ENCODE measurements at regions not wholly inside any gene's neighbourhood (a gene's known extent, or its start where the extent isn't known, plus 50 kb on each side); places are given as distances from the start of the nearest gene placed in this dataset.

DNA sequence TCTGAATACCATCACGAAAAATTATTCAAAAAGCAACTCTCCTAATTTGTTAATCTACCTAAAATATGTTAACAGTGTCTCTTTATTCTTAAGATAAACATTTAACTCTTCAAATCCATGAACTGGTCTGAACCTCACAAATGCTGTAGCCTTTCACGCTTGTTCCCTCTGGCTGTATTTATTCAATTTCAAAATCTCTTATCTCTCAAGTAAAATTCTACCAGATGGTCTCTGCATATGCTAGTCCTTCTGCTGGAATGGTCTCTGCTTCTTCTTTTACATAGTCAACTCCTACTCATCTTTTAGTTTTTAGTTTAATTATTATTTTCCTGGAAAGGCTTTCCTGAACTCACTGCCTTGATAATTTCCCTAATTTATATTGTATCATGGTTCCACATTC lies 232.9 kb upstream of the PCDH20 start:
- TF ChIP-seq, protein P1, sequence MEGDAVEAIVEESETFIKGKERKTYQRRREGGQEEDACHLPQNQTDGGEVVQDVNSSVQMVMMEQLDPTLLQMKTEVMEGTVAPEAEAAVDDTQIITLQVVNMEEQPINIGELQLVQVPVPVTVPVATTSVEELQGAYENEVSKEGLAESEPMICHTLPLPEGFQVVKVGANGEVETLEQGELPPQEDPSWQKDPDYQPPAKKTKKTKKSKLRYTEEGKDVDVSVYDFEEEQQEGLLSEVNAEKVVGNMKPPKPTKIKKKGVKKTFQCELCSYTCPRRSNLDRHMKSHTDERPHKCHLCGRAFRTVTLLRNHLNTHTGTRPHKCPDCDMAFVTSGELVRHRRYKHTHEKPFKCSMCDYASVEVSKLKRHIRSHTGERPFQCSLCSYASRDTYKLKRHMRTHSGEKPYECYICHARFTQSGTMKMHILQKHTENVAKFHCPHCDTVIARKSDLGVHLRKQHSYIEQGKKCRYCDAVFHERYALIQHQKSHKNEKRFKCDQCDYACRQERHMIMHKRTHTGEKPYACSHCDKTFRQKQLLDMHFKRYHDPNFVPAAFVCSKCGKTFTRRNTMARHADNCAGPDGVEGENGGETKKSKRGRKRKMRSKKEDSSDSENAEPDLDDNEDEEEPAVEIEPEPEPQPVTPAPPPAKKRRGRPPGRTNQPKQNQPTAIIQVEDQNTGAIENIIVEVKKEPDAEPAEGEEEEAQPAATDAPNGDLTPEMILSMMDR (conservative IDR thresholded peaks at IDR 0.05; ENCODE audit: low read depth, low read length): no peak
- no peak overlapping the region for H3K4me3 ChIP-seq (ENCODE audit: low read depth, low read length)
- DNase-seq (ENCODE audit: low read depth): no peak

DNA sequence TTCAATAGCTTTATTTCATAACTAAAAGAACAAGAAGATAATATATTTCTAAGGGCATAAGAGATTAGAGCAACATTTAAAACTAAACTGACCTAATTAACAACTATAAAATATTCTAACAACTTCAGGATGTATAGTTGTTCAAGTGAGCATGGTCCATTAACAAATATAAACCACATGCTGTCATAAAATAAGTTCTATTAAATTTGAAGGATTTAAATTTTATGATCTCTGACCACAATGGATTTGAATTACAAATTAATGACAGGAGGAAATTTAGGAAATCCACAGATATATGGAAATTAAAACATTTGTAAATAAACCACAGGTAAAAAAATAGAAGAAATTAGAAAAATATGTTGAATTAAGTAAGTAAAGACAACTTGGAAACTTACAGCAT lies 196.5 kb upstream of the PCDH20 start:
- no peak overlapping the region for H3K4me3 ChIP-seq (ENCODE audit: low read depth, low read length)
- TF ChIP-seq, protein P1 (conservative IDR thresholded peaks at IDR 0.05; ENCODE audit: low read depth, low read length): no peak
- DNase-seq (ENCODE audit: low read depth): no peak

DNA sequence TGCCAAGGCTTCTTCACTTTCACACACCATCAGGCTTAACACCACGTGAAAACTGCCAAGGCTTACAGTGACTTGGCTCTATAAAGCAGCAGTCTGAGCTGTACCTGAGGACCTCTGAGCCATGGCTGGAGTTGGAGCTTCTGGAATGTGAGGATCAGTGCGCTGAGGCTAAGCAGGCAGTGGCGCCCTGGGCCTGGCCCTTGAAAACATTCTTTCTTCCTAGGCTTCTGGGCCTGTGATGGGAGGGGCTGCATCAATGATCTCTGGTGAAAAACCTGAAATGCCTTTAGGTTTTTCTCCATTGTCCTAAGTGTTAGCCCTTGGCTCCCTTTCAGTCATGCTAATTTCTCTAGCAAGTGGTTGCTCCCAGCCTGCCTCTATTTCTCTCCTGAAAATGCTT lies 192.5 kb upstream of the PCDH20 start:
- no peak overlapping the region for H3K4me3 ChIP-seq (ENCODE audit: low read depth, low read length)
- no peak for DNase-seq (ENCODE audit: low read depth)
- TF ChIP-seq, protein P1 (conservative IDR thresholded peaks at IDR 0.05; ENCODE audit: low read depth, low read length): no peak

DNA sequence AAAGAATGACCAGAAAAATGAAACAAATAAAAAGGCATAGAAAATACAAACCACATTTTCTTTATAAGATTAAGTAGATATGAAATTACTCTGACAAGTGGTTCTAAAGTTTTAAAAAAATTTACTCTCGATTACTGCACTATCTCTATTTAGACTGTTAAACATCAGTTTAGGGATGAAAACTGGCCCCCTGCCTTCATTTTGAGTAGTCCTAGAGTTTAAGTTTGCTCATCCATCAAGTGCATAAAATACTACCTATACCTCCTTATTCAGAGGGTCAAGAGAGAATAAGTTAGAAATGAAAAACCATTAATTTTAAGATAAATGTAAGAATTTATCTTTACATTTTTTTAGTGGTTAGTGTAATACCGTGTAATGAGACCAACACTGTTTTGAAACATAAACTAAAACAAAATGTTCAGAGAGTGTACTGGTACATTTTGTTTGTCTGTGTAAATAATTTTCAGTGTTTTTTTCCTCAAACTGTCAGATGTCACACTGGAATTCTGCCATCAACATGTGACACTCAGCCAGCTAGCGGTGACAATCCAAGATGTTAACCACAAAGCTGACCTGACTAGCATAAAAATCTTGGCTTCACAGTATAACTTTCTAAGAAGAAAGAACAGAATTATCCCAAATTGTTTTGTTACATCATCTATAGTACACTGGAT lies 184.8 kb upstream of the PCDH20 start:
- TF ChIP-seq, protein P1 (conservative IDR thresholded peaks at IDR 0.05; ENCODE audit: low read depth, low read length): no peak
- no peak for DNase-seq (ENCODE audit: low read depth)
- H3K4me3 ChIP-seq (ENCODE audit: low read depth, low read length): no peak overlapping the region

DNA sequence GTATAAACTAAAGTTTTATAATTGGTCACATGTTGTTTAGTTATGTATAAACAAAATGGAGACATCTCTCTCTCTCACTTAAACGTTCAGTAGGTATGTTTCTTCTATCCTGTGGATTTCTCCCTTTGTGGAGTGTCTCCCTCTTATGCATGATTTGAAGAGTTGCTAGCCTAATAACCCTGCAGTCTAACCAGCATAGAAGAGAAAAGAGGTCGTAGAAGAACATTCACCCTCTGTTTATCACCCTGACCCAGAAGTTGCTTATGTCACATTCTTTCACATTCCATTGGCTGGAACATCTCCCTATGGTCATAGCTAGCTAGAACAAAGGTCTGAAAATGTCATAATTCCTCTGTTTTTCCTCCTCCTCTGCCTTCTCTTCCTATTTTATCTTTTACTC lies 176.8 kb upstream of the PCDH20 start:
- H3K4me3 ChIP-seq (ENCODE audit: low read depth, low read length): no peak overlapping the region
- TF ChIP-seq, protein P1 (conservative IDR thresholded peaks at IDR 0.05; ENCODE audit: low read depth, low read length): no peak
- no peak for DNase-seq (ENCODE audit: low read depth)

DNA sequence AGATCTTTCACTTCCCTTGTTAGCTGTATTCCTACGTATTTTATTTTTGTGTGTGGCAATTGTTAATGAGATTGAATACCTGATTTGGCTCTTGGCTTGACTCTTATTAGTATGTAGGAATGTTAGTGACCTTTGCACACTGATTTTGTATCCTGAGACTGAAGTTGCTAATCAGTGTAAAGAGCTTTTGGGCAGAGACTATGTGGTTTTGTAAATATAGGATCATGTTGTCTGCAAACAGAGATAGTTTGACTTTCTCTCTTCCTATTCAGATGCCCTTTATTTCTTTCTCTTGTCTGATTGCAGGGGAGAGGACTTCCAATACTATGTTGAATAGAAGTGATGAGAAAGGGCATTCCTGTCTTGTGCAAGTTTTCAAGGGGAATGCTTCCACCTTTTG lies 160.3 kb upstream of the PCDH20 start:
- TF ChIP-seq, protein P1 (conservative IDR thresholded peaks at IDR 0.05; ENCODE audit: low read depth, low read length): no peak
- H3K4me3 ChIP-seq (ENCODE audit: low read depth, low read length): no peak overlapping the region
- no peak for DNase-seq (ENCODE audit: low read depth)

DNA sequence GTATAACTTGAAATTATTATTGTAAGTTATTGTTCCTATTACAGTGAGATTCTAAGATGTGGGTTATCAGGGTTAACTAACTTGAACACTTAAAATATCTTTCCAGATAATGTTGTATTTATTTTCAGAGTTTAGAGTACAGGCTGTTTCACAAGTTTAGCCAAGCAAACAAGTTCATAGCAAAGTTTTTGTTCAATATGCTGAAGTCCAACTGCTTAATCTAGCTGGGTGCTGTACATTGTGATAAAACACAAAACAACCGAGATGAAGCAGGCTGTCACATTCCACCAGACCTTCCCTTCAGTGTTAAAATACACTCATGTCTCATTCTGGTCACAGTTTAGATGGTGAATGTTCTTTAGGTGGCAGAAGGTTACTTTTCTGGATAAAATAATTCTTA lies 148.0 kb upstream of the PCDH20 start:
- TF ChIP-seq, protein P1 (conservative IDR thresholded peaks at IDR 0.05; ENCODE audit: low read depth, low read length): no peak
- no peak for DNase-seq (ENCODE audit: low read depth)
- H3K4me3 ChIP-seq (ENCODE audit: low read depth, low read length): no peak overlapping the region
